ENCODE measurements at regions not wholly inside any gene's neighbourhood (a gene's known extent, or its start where the extent isn't known, plus 50 kb on each side); places are given as distances from the start of the nearest gene placed in this dataset.

DNA sequence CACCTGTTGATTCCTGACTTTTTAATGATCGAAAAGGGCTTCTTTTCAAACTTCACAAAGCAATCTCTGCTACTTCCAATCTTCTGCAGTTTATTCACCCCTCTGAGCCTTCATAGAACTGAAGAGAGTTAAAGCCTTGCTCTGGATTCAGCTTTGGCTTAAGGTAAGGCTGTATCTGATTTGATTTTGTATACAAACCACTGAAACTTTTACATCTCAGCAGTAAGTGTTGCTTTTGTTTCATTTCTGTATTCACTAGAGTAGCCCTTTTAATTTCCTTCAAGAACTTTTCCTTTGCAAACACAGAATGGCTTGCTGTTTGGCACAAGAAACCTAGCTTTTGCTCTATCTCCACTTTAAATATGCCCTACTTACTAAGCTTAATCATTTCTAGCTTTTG, 1193.0 kb upstream of the GBE1 start:
- peaks cover 0 to 4% (median 0%) of the 10 kb centered on the region in 5 experiments for H3K9me3 ChIP-seq (ENCODE audit: control extremely low read depth in 1 of 5, control insufficient read depth in 4 of 5, insufficient read depth in 2 of 5, low read depth in 1 of 5, low read length in 4 of 5)
- H3K4me3 ChIP-seq (ENCODE audit: control insufficient read depth in 1 of 7, extremely low read depth in 1 of 7, insufficient read depth in 4 of 7, low read depth in 2 of 7, low read length in 6 of 7): no peak overlapping the region
- 100% methylated on average over 1 of the region's 1 CpG for WGBS (ENCODE audit: insufficient coverage)
- no peaks in the 10 kb centered on the region for H3K4me1 ChIP-seq (ENCODE audit: control extremely low read depth in 1 of 4, control insufficient read depth in 4 of 4, insufficient read depth in 4 of 4, low read length in 3 of 4)
- H3K27ac ChIP-seq (ENCODE audit: insufficient read depth in 1 of 2, low read depth in 1 of 2, low read length in 2 of 2, poor library complexity in 1 of 2, severe bottlenecking in 2 of 2): no peak overlapping the region
- H3K27me3 ChIP-seq (replicated peaks in 2 of 5; ENCODE audit: control insufficient read depth in 4 of 5, insufficient read depth in 5 of 5, low read length in 4 of 5): no peaks in the 10 kb centered on the region
- no peak for DNase-seq
- no peaks in the 10 kb centered on the region for H3K36me3 ChIP-seq (ENCODE audit: control insufficient read depth in 4 of 4, insufficient read depth in 4 of 4, low read length in 3 of 4)
- ChIA-PET CTCF (no interaction called here), POLR2A (no interaction called here)

DNA sequence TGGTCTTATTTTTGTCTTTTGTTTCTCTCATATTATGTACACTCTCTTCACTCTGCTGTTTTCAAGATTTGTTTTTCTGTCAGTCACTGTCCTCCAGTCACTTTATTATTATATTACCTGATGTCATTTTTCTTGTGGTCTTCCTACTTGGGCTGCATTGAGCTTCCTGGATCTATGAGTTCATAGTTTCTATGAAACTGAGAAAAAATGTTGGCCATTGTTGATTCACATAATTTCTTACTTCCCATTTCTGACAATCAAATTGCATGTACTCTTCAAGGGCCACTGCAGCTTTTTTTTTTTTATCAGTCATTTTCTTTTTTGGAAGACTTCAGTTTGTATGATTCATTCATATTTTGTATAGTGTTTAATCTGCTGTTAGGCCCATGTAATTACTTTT, 1180.6 kb upstream of the GBE1 start:
- H3K9me3 ChIP-seq (ENCODE audit: control extremely low read depth in 1 of 5, control insufficient read depth in 4 of 5, insufficient read depth in 2 of 5, low read depth in 1 of 5, low read length in 4 of 5): peaks cover 0 to 6% (median 0%) of the 10 kb centered on the region in 5 experiments
- H3K4me3 ChIP-seq (ENCODE audit: control insufficient read depth in 1 of 7, extremely low read depth in 1 of 7, insufficient read depth in 4 of 7, low read depth in 2 of 7, low read length in 6 of 7): no peak overlapping the region
- ChIA-PET POLR2A (no interaction called here), CTCF (interaction anchor here (0.6 kb wide), 1 partner anchor 17 kb away, joined by 3 read pairs; no protein-coding TSS in a partner anchor)
- DNase-seq: no peak
- no peaks in the 10 kb centered on the region for H3K4me1 ChIP-seq (ENCODE audit: control extremely low read depth in 1 of 4, control insufficient read depth in 4 of 4, insufficient read depth in 4 of 4, low read length in 3 of 4)
- no peaks in the 10 kb centered on the region for H3K27me3 ChIP-seq (replicated peaks in 2 of 5; ENCODE audit: control insufficient read depth in 4 of 5, insufficient read depth in 5 of 5, low read length in 4 of 5)
- no peak overlapping the region for H3K27ac ChIP-seq (ENCODE audit: insufficient read depth in 1 of 2, low read depth in 1 of 2, low read length in 2 of 2, poor library complexity in 1 of 2, severe bottlenecking in 2 of 2)
- no peaks in the 10 kb centered on the region for H3K36me3 ChIP-seq (ENCODE audit: control insufficient read depth in 4 of 4, insufficient read depth in 4 of 4, low read length in 3 of 4)

DNA sequence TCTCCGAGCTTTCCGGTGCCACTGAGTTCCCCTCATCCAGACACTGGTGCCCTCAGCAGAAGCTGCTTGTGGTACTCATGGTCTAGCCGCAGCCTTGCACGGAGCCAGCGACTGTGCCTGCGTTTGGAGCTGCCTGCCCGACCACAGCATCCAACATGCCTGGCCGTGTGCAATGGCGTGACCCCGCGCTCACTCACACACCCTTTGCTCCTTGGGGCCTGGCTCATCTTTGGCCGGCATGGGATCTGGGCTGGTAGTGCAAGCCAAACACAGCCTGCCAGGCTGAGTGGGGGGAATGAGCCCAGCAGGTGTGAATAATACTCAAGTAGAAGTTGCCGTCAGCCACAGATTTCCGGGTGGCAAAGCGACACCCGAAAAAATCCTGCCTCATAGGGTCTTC, 1178.7 kb upstream of the GBE1 start:
- Histone ChIP-seq H3K4me3 (ENCODE audit: control insufficient read depth in 1 of 7, extremely low read depth in 1 of 7, insufficient read depth in 4 of 7, low read depth in 2 of 7, low read length in 6 of 7) (no peak overlapping the region), H3K27ac (ENCODE audit: insufficient read depth in 1 of 2, low read depth in 1 of 2, low read length in 2 of 2, poor library complexity in 1 of 2, severe bottlenecking in 2 of 2) (no peak overlapping the region), H3K4me1 (ENCODE audit: control extremely low read depth in 1 of 4, control insufficient read depth in 4 of 4, insufficient read depth in 4 of 4, low read length in 3 of 4) (no peaks in the 10 kb centered on the region), H3K36me3 (ENCODE audit: control insufficient read depth in 4 of 4, insufficient read depth in 4 of 4, low read length in 3 of 4) (no peaks in the 10 kb centered on the region), H3K27me3 (replicated peaks in 2 of 5; ENCODE audit: control insufficient read depth in 4 of 5, insufficient read depth in 5 of 5, low read length in 4 of 5) (no peaks in the 10 kb centered on the region), H3K9me3 (ENCODE audit: control extremely low read depth in 1 of 5, control insufficient read depth in 4 of 5, insufficient read depth in 2 of 5, low read depth in 1 of 5, low read length in 4 of 5) (peaks cover 0 to 6% (median 0%) of the 10 kb centered on the region in 5 experiments)
- POLR2A ChIA-PET: no interaction called here
- DNase-seq: no peak
- CTCF ChIA-PET: interaction anchor here (0.6 kb wide), 1 partner anchor 62 kb away, joined by 3 read pairs; no protein-coding TSS in a partner anchor
- 98% methylated on average over 16 of the region's 16 CpGs for WGBS (ENCODE audit: insufficient coverage)

DNA sequence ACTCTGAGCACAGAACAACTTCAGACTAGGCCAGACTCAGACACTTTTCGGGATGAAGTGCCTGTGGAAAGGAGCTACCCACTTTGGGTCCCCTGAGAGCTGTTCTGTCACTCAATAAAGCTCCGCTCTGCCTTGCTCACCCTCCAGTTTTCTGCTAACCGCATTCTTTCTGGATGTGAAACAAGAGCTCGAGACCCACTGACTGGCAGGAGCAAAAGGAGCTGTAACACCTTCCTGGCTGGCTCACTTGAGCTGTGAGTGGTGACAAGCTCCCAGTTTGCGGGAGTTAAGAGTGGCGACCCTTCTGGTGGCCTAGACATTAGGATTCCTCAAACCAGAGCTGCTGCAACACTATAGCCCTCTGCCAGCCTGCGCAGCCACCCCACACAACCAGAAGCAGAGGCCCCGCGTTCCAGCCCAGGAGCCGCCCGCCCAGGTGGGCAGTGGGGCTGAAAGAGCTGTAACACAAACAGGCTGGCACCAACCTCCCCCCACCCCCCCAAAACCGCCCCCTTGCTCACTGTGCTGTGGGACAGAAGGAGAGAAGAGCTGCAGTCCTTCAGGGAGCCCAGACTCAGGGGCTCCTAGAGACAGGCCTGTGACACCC, 1178.1 kb upstream of the GBE1 start:
- Histone ChIP-seq H3K4me1 (ENCODE audit: control extremely low read depth in 1 of 4, control insufficient read depth in 4 of 4, insufficient read depth in 4 of 4, low read length in 3 of 4) (no peaks in the 10 kb centered on the region), H3K36me3 (ENCODE audit: control insufficient read depth in 4 of 4, insufficient read depth in 4 of 4, low read length in 3 of 4) (no peaks in the 10 kb centered on the region), H3K27ac (ENCODE audit: insufficient read depth in 1 of 2, low read depth in 1 of 2, low read length in 2 of 2, poor library complexity in 1 of 2, severe bottlenecking in 2 of 2) (no peak overlapping the region), H3K9me3 (ENCODE audit: control extremely low read depth in 1 of 5, control insufficient read depth in 4 of 5, insufficient read depth in 2 of 5, low read depth in 1 of 5, low read length in 4 of 5) (peaks cover 0 to 4% (median 0%) of the 10 kb centered on the region in 5 experiments), H3K4me3 (ENCODE audit: control insufficient read depth in 1 of 7, extremely low read depth in 1 of 7, insufficient read depth in 4 of 7, low read depth in 2 of 7, low read length in 6 of 7) (no peak overlapping the region), H3K27me3 (replicated peaks in 2 of 5; ENCODE audit: control insufficient read depth in 4 of 5, insufficient read depth in 5 of 5, low read length in 4 of 5) (no peaks in the 10 kb centered on the region)
- CTCF ChIA-PET: interaction anchor here (0.6 kb wide), 1 partner anchor 61 kb away, joined by 3 read pairs; no protein-coding TSS in a partner anchor
- POLR2A ChIA-PET: no interaction called here
- WGBS (ENCODE audit: insufficient coverage): 75% methylated on average over 1 of the region's 12 CpGs
- DNase-seq: no peak

DNA sequence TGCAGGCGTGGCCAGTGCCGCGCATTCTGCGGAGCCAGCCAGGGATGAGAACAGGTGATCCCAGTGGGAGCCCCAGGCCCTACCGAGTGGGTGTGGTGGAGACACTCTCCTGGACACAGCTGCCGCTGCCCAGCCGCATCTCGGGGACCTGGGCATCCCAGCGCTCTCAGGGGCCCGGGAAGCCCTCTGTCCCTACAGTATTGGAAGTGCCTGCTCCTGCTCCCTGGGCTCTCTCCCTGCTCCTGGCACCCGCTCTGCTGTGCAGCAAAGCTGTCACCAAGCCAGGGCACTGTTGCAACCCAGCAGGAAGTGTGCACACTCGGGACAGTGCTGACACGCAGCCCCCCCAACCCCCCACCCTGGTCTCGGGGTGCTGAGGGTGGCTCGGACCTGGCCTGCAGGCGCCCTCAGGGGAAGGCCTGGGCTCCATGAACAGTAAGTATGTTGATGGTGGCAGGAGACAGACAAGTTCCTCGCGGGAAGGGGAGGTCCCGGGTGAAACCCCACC, 1177.4 kb upstream of the GBE1 start:
- Histone ChIP-seq H3K27ac (ENCODE audit: insufficient read depth in 1 of 2, low read depth in 1 of 2, low read length in 2 of 2, poor library complexity in 1 of 2, severe bottlenecking in 2 of 2) (no peak overlapping the region), H3K9me3 (ENCODE audit: control extremely low read depth in 1 of 5, control insufficient read depth in 4 of 5, insufficient read depth in 2 of 5, low read depth in 1 of 5, low read length in 4 of 5) (peaks cover 0 to 1% (median 0%) of the 10 kb centered on the region in 5 experiments), H3K4me3 (ENCODE audit: control insufficient read depth in 1 of 7, extremely low read depth in 1 of 7, insufficient read depth in 4 of 7, low read depth in 2 of 7, low read length in 6 of 7) (no peak overlapping the region), H3K27me3 (replicated peaks in 2 of 5; ENCODE audit: control insufficient read depth in 4 of 5, insufficient read depth in 5 of 5, low read length in 4 of 5) (no peaks in the 10 kb centered on the region), H3K36me3 (ENCODE audit: control insufficient read depth in 4 of 4, insufficient read depth in 4 of 4, low read length in 3 of 4) (no peaks in the 10 kb centered on the region), H3K4me1 (ENCODE audit: control extremely low read depth in 1 of 4, control insufficient read depth in 4 of 4, insufficient read depth in 4 of 4, low read length in 3 of 4) (no peaks in the 10 kb centered on the region)
- 97% methylated on average over 14 of the region's 19 CpGs for WGBS (ENCODE audit: insufficient coverage)
- ChIA-PET POLR2A (no interaction called here), CTCF (no interaction called here)
- no peak for DNase-seq

DNA sequence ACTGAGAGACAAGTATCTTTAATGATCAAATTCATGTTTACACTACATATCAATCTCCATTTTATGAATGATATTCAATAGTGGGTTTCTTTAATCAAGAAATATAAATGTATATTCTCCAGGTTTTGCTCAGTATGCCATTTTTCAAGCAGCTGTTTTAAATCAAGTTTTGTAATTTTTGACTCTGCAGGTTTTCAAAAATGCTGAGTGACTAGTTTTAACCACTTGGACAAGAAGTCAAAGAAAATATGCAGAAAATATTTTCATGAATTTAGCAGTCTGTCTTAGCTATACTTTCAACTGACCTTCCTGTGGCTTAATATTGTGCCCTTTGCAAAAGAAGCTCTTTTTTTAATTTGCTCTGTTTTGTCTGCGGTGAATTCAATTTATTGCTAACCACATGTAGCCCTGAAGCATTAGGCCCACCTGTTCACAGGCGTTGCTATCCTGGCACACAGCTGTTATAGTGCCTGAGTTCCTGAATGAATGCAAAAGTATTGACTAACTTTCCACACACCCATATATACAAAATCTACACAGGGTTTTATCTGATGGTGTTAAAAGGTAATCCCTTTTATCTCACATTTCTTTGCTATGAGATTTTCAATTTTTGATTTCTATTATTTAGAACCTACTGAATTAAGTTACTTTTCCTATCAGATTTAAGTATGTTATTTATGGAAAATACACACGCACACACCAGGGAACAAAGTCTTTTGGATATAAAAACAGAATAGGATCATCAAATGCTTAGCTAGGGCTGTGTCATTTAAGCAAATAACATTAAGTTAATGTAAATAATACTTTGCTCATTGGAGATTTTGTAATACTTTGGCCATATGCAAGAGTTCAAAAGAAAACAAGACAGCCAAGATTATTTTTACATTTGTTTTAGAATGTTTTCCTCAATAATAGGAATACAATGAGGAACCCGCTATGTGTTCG, 1166.1 kb upstream of the GBE1 start:
- ChIA-PET CTCF (no interaction called here), POLR2A (no interaction called here)
- H3K27ac ChIP-seq (ENCODE audit: insufficient read depth in 1 of 2, low read depth in 1 of 2, low read length in 2 of 2, poor library complexity in 1 of 2, severe bottlenecking in 2 of 2): no peak overlapping the region
- H3K4me3 ChIP-seq (ENCODE audit: control insufficient read depth in 1 of 7, extremely low read depth in 1 of 7, insufficient read depth in 4 of 7, low read depth in 2 of 7, low read length in 6 of 7): no peak overlapping the region
- DNase-seq: no peak
- no peaks in the 10 kb centered on the region for H3K27me3 ChIP-seq (replicated peaks in 2 of 5; ENCODE audit: control insufficient read depth in 4 of 5, insufficient read depth in 5 of 5, low read length in 4 of 5)
- WGBS (ENCODE audit: insufficient coverage): 80% methylated on average over 1 of the region's 5 CpGs
- no peaks in the 10 kb centered on the region for H3K4me1 ChIP-seq (ENCODE audit: control extremely low read depth in 1 of 4, control insufficient read depth in 4 of 4, insufficient read depth in 4 of 4, low read length in 3 of 4)
- no peaks in the 10 kb centered on the region for H3K36me3 ChIP-seq (ENCODE audit: control insufficient read depth in 4 of 4, insufficient read depth in 4 of 4, low read length in 3 of 4)
- no peaks in the 10 kb centered on the region for H3K9me3 ChIP-seq (ENCODE audit: control extremely low read depth in 1 of 5, control insufficient read depth in 4 of 5, insufficient read depth in 2 of 5, low read depth in 1 of 5, low read length in 4 of 5)

DNA sequence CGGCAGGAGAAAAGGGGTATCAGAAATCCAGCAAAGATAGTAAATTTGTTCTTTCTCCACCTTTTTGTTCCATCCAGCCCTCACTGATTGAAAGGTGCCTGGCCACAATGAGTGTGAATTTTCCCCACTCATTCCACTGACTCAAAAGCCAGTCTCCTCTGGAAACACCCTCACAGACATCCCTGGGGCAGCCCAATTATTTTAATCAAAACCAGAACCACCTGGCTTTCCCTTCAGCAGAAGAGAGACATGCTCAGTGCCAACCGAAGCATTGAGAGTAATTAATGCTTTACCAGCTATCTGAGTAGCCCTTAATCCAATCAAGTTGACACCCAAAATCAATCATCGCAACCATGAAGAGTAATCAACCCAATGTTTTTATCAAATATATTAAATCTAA, 1129.6 kb upstream of the GBE1 start:
- ChIA-PET POLR2A (no interaction called here), CTCF (no interaction called here)
- Histone ChIP-seq H3K9me3 (ENCODE audit: control extremely low read depth in 1 of 5, control insufficient read depth in 4 of 5, insufficient read depth in 2 of 5, low read depth in 1 of 5, low read length in 4 of 5) (no peaks in the 10 kb centered on the region), H3K4me1 (ENCODE audit: control extremely low read depth in 1 of 4, control insufficient read depth in 4 of 4, insufficient read depth in 4 of 4, low read length in 3 of 4) (no peaks in the 10 kb centered on the region), H3K27ac (ENCODE audit: insufficient read depth in 1 of 2, low read depth in 1 of 2, low read length in 2 of 2, poor library complexity in 1 of 2, severe bottlenecking in 2 of 2) (no peak overlapping the region), H3K4me3 (ENCODE audit: control insufficient read depth in 1 of 7, extremely low read depth in 1 of 7, insufficient read depth in 4 of 7, low read depth in 2 of 7, low read length in 6 of 7) (no peak overlapping the region), H3K27me3 (replicated peaks in 2 of 5; ENCODE audit: control insufficient read depth in 4 of 5, insufficient read depth in 5 of 5, low read length in 4 of 5) (no peaks in the 10 kb centered on the region), H3K36me3 (ENCODE audit: control insufficient read depth in 4 of 4, insufficient read depth in 4 of 4, low read length in 3 of 4) (no peaks in the 10 kb centered on the region)
- 58% methylated on average over 2 of the region's 3 CpGs for WGBS (ENCODE audit: insufficient coverage)
- DNase-seq: no peak

Measured in common myeloid progenitor, CD34-positive (primary cell).